GM04503 (cell line): ENCODE measurements at regions not wholly inside any gene's neighbourhood (a gene's known extent, or its start where the extent isn't known, plus 50 kb on each side); places are given as distances from the start of the nearest gene placed in this dataset.

Experiments used
- DNase-seq: peaks from one replicate; pipeline ENCODE4 v3.0.0-alpha.2; 2012; ENCODE audit warnings: low read depth

DNA sequence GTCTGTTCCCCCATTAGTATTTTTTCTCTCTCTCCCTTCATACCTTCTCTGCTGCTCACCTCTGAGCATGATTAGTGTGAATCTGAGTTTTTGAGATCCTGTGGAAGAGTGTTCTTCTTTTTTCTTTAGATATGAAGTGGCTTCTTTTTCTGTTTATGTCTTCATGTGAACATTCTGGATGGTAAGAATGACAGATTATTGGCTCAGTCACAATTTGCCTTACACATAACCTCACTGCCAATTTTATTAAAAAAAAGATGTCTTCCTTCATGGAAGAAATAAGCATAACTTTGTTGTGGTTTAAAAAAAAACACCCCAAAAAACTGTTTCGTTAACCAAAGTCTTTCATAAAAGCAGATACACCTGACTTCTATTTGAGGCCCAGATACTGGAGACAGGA, 539.1 kb downstream of the PLCL1 start:
- no peak for DNase-seq

GRCh38 chr2:198340846-198341245, 536.5 kb downstream of the PLCL1 start:
- DNase-seq, result no peak

DNA sequence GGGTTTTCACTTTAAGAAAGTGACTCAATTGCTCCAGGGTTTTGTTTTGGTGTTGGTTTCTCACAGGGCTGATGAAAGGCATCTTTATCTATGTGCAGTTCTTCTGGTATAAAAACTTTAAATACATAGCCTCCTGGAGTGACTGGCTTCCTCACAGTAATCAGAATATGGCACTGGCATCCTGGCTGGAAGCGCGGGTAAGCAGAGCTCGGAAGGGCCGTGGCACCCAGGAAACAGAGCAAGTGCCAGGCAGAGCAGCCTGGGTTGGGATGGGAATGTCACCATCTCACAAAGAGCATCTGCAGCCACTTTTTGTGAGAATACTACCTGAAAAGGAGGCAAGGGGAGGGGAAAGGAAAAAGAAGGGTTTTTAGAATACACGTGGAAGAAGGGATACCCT, 534.7 kb downstream of the PLCL1 start:
- no peak for DNase-seq

DNA sequence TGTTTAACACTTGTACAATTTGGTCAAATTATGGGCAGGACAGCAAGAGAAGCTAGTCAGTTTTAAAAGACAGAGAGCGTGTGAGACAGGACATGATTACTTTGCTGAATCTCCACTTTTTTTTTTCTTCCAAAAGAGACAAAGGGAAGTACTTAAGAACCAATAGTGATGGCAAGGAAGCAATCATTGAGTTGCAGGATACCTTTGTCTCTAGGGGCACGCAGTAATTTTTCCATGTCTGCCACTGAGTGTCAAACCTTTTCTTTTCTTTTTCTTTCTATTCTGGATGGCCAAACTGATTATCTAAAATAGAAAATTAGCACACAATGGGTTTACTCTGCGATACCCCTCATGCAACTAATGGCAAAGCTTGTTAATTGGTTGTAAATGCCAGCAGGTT, 533.0 kb downstream of the PLCL1 start:
- no peak for DNase-seq

DNA sequence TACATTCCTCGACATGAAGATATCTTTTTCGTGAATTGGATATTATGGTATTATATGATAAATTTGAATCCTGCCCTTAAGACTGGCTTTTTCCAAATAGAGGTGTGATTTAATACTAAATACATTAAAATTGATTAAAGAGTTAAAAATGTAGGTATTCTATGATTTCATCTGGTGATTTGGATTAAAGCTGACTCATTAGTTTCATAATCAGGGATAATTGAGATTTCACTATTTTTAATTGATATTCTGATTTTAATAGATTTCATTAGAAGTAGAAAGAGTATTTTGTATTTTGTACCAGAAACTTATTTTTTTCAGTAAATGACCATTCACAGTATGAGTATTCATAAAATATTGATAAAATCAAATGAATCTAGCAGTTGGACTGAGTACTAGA, 524.1 kb downstream of the PLCL1 start:
- DNase-seq, result no peak

DNA sequence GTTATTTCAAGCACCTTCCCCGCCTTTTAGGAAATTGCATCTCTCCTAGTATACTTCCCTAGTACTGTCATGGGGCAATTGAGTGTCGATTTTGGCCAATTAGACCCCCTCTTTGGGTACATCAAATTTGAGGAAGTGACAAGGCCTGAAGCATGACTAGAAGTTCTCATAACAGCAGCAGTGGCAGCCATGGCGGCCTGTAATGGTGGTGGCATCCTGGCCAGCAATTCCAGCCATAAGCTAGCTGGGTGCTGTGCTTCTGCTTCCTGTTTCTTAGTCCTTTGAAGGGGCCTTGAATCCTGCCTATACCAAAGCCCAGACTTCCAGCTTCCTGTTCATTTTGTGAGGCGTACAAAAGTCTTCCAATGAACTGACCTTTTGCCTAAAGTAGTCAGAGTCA, 523.1 kb downstream of the PLCL1 start:
- DNase-seq, result no peak

DNA sequence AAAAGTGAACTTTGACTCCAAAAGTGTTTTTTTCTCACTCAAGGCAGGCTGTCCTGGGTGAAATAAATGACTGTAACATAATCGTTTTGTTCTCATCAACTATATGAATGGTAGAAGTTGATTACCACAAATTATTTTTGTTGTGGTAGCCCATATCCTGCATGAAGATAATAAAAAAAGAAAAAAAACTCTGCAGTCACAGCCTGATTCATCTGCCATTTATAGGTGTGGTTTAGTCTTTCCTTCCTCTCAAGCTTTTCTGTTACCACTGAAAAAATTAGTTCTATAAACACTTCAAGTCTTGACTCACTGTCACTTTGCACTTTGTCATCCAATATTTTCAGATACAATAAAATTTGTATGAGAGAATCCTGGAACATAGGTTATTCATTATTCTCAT, 522.0 kb downstream of the PLCL1 start:
- DNase-seq, result no peak

- no peak for DNase-seq
Observed at GRCh38 chr2:198325359-198325758, 521.0 kb downstream of the PLCL1 start.

GRCh38 chr2:198324071-198324470, 519.7 kb downstream of the PLCL1 start:
- no peak for DNase-seq

- no peak for DNase-seq
Observed at GRCh38 chr2:198322275-198322674, 517.9 kb downstream of the PLCL1 start.

- DNase-seq, result no peak
Observed at GRCh38 chr2:198321522-198322088, 517.2 kb downstream of the PLCL1 start.

GRCh38 chr2:198316852-198317396, 512.5 kb downstream of the PLCL1 start:
- DNase-seq, result no peak

DNA sequence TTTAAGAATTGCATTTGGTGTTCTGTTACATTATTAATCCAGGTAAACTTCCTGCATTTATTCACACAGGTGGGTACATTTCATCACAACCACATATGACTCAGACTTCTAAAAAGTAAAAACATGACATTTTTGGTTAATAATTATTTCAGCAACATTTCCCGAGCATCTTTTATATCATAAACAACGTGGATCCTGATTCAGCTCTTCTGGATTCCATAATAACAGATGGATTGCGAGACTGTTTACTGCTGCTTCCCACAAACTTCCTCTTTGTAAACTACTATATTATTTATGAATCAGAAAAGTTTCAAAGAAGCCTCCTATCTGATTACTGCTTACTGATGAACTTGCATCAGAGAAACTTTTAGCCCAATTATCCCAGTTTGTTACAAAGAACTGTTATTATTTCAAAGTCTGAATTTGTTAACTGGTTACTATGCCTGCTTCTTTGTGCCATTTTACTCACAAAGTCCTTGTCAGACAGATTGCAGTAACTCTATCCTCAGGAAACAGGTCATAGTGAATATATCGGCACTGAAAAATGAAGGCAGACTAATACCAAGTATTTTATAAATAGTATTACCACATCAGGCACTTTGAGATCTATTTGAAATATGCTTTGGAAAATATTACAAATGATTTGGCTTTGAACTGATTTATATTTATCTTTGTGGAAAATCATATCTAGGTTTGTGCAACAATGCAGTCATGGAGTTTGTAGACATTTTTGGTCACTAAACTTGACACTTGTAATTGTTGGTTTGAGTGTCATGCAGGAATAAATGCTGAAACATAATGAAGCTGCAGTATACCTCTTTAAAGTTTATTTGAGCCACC, 511.6 kb downstream of the PLCL1 start:
- no peak for DNase-seq

DNA sequence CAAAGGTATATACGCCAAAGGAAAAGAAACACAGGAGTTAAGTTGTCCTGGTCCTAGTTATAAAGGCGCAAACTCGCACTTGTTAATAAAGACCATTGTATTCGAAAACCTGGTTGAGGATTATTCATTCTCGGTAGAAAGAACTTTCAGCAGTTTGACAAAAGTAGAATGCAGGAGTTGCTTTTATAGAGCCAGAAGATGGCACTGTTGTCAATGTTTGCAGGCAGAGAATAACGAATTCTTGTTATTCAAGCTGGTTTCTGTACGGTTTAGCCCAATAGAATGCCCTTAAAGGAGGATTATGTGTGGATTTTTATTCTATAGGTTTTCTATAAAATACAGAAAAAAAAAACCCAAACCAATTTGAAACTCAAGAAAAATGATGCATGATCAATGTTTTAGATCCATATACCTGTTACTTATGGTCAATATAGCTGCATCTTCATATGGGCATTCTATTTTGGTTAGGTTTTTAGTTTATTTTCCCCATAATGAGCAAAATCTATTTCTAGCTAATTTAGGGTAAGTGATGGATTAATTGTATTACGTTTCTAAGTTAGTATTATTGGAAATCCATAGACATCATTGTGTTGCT, 510.3 kb downstream of the PLCL1 start:
- peak; percentile 21 for DNase-seq

DNA sequence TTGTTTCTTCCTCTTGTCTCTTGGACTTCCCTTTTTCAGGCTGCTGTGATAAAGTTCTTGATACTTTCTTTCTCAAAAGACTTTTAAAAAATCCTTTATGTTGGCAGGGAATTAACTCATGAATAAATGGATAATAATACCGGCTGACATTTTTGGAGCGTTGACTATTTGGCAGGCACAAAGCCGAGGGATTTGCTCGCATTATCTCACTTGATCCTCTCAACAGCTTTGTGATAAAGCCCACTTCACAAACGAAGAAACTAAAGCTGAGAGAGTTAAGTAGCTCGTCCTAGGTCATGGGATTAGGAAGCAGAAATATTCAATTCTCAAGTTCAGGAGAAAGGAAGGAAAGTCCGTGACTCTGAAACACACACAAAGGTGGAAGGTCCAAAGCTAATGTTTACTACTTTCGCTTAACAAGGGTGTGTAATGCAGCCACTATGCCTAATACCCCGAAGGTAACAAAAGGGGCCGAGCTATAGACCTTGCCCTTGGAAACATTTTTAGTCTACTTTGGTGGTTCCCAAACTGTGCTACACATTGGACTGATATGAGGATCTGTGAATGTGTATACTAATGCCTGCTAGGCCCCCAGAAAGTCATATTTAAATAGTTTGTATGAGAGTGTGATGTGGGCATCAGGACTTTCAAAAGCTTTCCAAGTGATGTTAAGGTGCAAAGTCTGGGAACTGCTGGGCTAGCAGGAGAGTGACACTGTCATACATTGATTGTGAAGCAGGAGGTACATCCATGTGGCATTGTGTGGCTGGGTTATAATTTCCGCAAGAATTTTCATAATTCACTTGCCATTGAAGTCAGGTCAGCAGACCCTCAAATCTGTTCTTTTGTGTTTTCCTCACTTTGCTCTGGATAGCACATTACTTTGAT, 508.4 kb downstream of the PLCL1 start:
- no peak for DNase-seq

GRCh38 chr2:198311020-198311419, 506.6 kb downstream of the PLCL1 start:
- DNase-seq, result no peak

DNA sequence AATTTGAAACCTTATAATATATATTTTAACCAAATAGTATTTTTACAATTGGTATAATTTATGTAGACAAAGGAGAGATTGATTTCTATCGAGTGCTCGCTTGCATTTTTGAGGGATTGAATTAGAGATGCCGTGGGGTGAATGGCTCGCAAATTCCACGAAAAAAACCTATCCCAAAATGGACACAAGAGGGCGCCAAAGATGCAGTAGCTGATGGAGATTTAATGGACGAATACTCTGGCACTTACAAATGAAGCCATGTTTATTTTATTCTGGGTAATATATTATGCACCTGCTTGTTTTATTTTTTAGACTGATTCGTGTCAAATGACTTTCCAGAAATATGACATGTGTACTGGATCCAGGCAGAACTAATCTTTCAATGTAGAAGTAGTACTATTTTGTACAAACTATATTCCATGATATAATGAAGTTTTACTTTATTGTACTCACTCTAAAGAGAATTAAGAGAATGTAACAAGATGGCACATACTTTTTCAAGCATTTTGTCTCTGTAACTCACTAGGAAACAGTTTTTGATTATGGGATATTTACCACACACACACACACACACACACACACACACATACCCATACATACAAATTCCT, 505.4 kb downstream of the PLCL1 start:
- DNase-seq, result no peak

DNA sequence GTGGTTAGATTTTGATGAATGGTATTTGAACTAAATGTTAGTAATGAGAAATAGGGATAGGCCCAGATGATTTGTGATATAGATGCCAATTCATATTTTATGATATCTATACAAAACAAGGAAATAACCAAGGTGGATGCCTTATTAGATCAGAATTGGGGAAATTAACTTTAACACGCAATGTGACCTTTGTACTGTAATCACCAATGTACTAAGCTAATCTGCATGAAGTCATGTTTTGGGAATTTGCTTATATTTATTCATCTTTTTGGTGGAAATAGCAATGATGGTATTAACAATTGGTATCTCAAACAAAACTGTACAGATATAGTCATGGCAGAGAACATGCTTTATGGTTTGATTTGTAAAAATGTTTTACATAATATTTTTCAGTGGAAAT, 504.7 kb downstream of the PLCL1 start:
- no peak for DNase-seq

DNA sequence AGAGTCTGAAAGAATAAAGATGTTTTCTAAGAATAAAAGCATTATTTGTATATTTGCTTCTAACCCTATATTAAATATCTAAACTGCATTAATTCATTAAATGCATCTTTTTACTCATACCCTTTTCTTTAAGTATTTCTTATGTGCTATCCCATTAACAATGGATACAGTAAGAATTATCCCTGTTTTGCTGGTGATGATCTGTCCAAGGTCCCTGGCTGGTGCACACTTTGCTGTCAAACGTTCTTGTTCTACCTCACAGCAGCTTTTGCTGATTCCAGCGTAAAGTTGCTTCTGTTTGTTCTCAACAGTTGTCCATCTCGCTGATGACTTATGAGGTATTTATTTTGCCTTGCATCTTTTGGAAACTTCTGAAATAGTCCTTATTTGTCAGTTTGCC, 504.0 kb downstream of the PLCL1 start:
- no peak for DNase-seq

GRCh38 chr2:198307093-198307492, 502.7 kb downstream of the PLCL1 start:
- DNase-seq, result no peak

DNA sequence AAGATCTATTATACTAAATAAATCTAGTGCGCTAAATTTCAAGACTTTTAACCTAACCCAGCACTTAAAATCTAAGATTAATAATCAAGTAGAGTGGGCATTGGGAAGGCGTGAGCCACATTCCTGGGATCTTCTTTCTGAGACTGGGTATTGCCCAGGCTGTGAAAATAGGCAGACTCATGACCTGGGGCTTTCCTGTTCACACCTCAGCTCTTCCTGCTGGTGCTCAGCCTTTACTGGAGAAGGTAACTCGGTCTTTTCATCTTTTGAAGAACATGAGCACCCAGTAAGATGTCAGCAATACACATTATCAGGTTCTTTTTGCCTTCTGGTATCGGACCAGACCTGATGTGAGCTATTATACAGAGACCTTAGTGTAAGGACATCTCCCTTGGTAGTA, 500.5 kb downstream of the PLCL1 start:
- no peak for DNase-seq

DNA sequence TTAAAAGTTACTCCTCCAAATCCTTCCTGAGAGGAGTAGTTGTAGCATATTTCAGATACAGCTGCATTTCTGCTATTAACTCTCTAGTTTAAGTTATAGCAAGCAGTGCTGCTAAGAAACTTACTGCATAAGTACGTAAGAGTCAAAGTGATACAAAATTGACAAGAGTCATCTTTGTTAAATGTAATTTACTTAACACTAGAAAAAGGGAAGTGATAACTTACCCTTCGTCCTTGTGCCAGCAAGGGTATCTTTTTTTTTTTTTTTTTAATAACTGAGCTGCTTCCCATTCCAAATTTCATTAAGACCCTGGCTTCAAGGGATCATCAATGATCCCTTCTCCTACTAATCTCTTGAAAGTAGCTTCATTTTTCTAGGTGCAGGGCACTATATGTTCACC, 493.0 kb downstream of the PLCL1 start:
- no peak for DNase-seq
